ENCODE measurements at regions not wholly inside any gene's neighbourhood (a gene's known extent, or its start where the extent isn't known, plus 50 kb on each side); places are given as distances from the start of the nearest gene placed in this dataset.

- Mint-ChIP-seq H3K9me3 (ENCODE audit: unreplicated experiment) (peaks cover 2% of the 10 kb centered on the region), H3K4me3 (ENCODE audit: unreplicated experiment) (no peak overlapping the region), H3K4me1 (ENCODE audit: low read depth, unreplicated experiment) (peaks cover 2% of the 10 kb centered on the region), H3K36me3 (ENCODE audit: unreplicated experiment) (no peaks in the 10 kb centered on the region), H3K27ac (ENCODE audit: unreplicated experiment) (no peak overlapping the region), H3K27me3 (ENCODE audit: unreplicated experiment) (peaks cover 1% of the 10 kb centered on the region)
- TF ChIP-seq CTCF (IDR thresholded peaks at IDR 0.05; ENCODE audit: partially characterized antibody, unreplicated experiment) = no peak
- DNase-seq = no peak
Measured at GRCh38 chr2:223481486-223481885, 120.7 kb downstream of the SCG2 start.

- no peak for TF ChIP-seq CTCF (IDR thresholded peaks at IDR 0.05; ENCODE audit: partially characterized antibody, unreplicated experiment)
- peaks cover 8% of the 10 kb centered on the region for H3K36me3 Mint-ChIP-seq (ENCODE audit: unreplicated experiment)
- peaks cover 8% of the 10 kb centered on the region for H3K4me1 Mint-ChIP-seq (ENCODE audit: low read depth, unreplicated experiment)
- no peak overlapping the region for H3K27ac Mint-ChIP-seq (ENCODE audit: unreplicated experiment)
- no peak overlapping the region for H3K4me3 Mint-ChIP-seq (ENCODE audit: unreplicated experiment)
- peaks cover 1% of the 10 kb centered on the region for H3K27me3 Mint-ChIP-seq (ENCODE audit: unreplicated experiment)
- DNase-seq = no peak
- H3K9me3 Mint-ChIP-seq (ENCODE audit: unreplicated experiment) = peaks cover 2% of the 10 kb centered on the region
Measured at GRCh38 chr2:223486751-223487150, 115.4 kb downstream of the SCG2 start.

GRCh38 chr2:223487214-223487846, 114.8 kb downstream of the SCG2 start:
- Mint-ChIP-seq H3K9me3 (ENCODE audit: unreplicated experiment) (peaks cover 2% of the 10 kb centered on the region), H3K4me1 (ENCODE audit: low read depth, unreplicated experiment) (peaks cover 8% of the 10 kb centered on the region), H3K27ac (ENCODE audit: unreplicated experiment) (no peak overlapping the region), H3K27me3 (ENCODE audit: unreplicated experiment) (peaks cover 1% of the 10 kb centered on the region), H3K4me3 (ENCODE audit: unreplicated experiment) (no peak overlapping the region), H3K36me3 (ENCODE audit: unreplicated experiment) (peaks cover 8% of the 10 kb centered on the region)
- DNase-seq = no peak
- no peak for TF ChIP-seq CTCF (IDR thresholded peaks at IDR 0.05; ENCODE audit: partially characterized antibody, unreplicated experiment)

- H3K27me3 Mint-ChIP-seq (ENCODE audit: unreplicated experiment) = no peaks in the 10 kb centered on the region
- H3K27ac Mint-ChIP-seq (ENCODE audit: unreplicated experiment) = no peak overlapping the region
- no peak for TF ChIP-seq CTCF (IDR thresholded peaks at IDR 0.05; ENCODE audit: partially characterized antibody, unreplicated experiment)
- peaks cover 8% of the 10 kb centered on the region for H3K4me1 Mint-ChIP-seq (ENCODE audit: low read depth, unreplicated experiment)
- no peak overlapping the region for H3K4me3 Mint-ChIP-seq (ENCODE audit: unreplicated experiment)
- DNase-seq = no peak
- peaks cover 8% of the 10 kb centered on the region for H3K36me3 Mint-ChIP-seq (ENCODE audit: unreplicated experiment)
- H3K9me3 Mint-ChIP-seq (ENCODE audit: unreplicated experiment) = peaks cover 2% of the 10 kb centered on the region
Measured at GRCh38 chr2:223488814-223489213, 113.3 kb downstream of the SCG2 start.

- Mint-ChIP-seq H3K4me3 (ENCODE audit: unreplicated experiment) (no peak overlapping the region), H3K27ac (ENCODE audit: unreplicated experiment) (no peak overlapping the region), H3K36me3 (ENCODE audit: unreplicated experiment) (peaks cover 8% of the 10 kb centered on the region), H3K27me3 (ENCODE audit: unreplicated experiment) (no peaks in the 10 kb centered on the region), H3K9me3 (ENCODE audit: unreplicated experiment) (no peaks in the 10 kb centered on the region), H3K4me1 (ENCODE audit: low read depth, unreplicated experiment) (no peaks in the 10 kb centered on the region)
- no peak for TF ChIP-seq CTCF (IDR thresholded peaks at IDR 0.05; ENCODE audit: partially characterized antibody, unreplicated experiment)
- no peak for DNase-seq
Measured at GRCh38 chr2:223494496-223494895, 107.7 kb downstream of the SCG2 start.
